Esophagus muscularis mucosa (tissue), 4 donors: ENCODE measurements at regions not wholly inside any gene's neighbourhood (a gene's known extent, or its start where the extent isn't known, plus 50 kb on each side); places are given as distances from the start of the nearest gene placed in this dataset.

Experiments
- DNase-seq: peaks from one replicate; pipeline ENCODE4 v3.0.0-alpha.2; 2017; ENCODE audit errors: extremely low spot score
- H3K27ac ChIP-seq, 4 donors: fragments of 200-600 bp; sonication (generic); replicated peaks in 1 of 4; 1 replicate in 3 of 4; 2 replicates in 1 of 4; pipeline ENCODE4 v1.5.1; 2016 to 2019; ENCODE audit warnings: mild to moderate bottlenecking in 1 of 4
- H3K27me3 ChIP-seq, 4 donors: fragments of 200-600 bp; sonication (generic); one replicate each; pipeline versions ENCODE4 v1.5.1 to v1.6.0; 2016 to 2019
- H3K36me3 ChIP-seq, 4 donors: fragments of 200-600 bp; sonication (generic); one replicate each; pipeline ENCODE4 v1.5.1; 2016 to 2019
- H3K4me1 ChIP-seq, 4 donors: fragments of 200-600 bp; sonication (generic); one replicate each; pipeline ENCODE4 v1.5.1; 2016 to 2019
- H3K4me3 ChIP-seq, 4 donors: fragments of 200-600 bp; sonication (generic); 1 replicate in 2 of 4; 2 replicates in 2 of 4; pipeline ENCODE4 v1.5.1; 2016 to 2019; ENCODE audit warnings: mild to moderate bottlenecking in 4 of 4, moderate library complexity in 1 of 4
- H3K9me3 ChIP-seq, 4 donors: fragments of 200-600 bp; sonication (generic); 1 replicate in 3 of 4; 2 replicates in 1 of 4; pipeline ENCODE4 v1.5.1; 2016 to 2019
- CTCF ChIP-seq, 3 experiments: fragments of 200-600 bp in 2 of 3; fragments of 450-650 bp in 1 of 3; sonication (generic) in 2 of 3; IDR thresholded peaks; one replicate each; pipeline ENCODE4 v1.5.1; 2017 to 2019; ENCODE audit warnings: antibody characterized with exemption in 3 of 3, mild to moderate bottlenecking in 2 of 3, moderate library complexity in 1 of 3
- EP300 ChIP-seq: sonication (generic); formaldehyde crosslinking; IDR thresholded peaks from one replicate; pipeline ENCODE4 v1.6.1; 2017; ENCODE audit warnings: antibody characterized with exemption
- POLR2A ChIP-seq: fragments of 450-650 bp; IDR thresholded peaks from one replicate; pipeline ENCODE4 v1.6.1; 2017; ENCODE audit warnings: antibody characterized with exemption, moderate library complexity, mild to moderate bottlenecking, low read depth
- POLR2AphosphoS5 ChIP-seq, 2 donors: sonication (generic); formaldehyde crosslinking; IDR thresholded peaks; one replicate each; pipeline ENCODE4 v1.6.1; 2017; ENCODE audit warnings: antibody characterized with exemption in 2 of 2
- WGBS: methylation state at CpG from one replicate; pipeline ENCODE4 v1.1.5; 2018; 5-methylcytosine and 5-hydroxymethylcytosine counted together
- intact Hi-C: fragments of 100-400 bp; cut with DNase I; formaldehyde crosslinking; loops from one replicate; pipeline ENCODE4 v1.15.1; 2023

GRCh38 chr4:38577462-38577861 is 86.5 kb upstream of the KLF3 start:
- Histone ChIP-seq H3K9me3 (no peaks in the 10 kb centered on the region), H3K36me3 (no peaks in the 10 kb centered on the region), H3K27ac (no peak overlapping the region), H3K4me1 (peaks cover 5 to 39% (median 37%) of the 10 kb centered on the region in 4 donors), H3K4me3 (no peak overlapping the region), H3K27me3 (no peaks in the 10 kb centered on the region)
- no peak for DNase-seq
- TF ChIP-seq POLR2A, result no peak
- no peak for TF ChIP-seq EP300
- TF ChIP-seq POLR2AphosphoS5 (IDR thresholded peaks at IDR 0.05), result no peak
- TF ChIP-seq CTCF (IDR thresholded peaks at IDR 0.05), result no peak
- intact Hi-C loops, result no loop called here

- no peak for TF ChIP-seq POLR2AphosphoS5 (IDR thresholded peaks at IDR 0.05)
- TF ChIP-seq POLR2A, result no peak
- TF ChIP-seq CTCF (IDR thresholded peaks at IDR 0.05), result no peak
- TF ChIP-seq EP300, result no peak
- H3K4me3 ChIP-seq, result no peak overlapping the region
- no peaks in the 10 kb centered on the region for H3K36me3 ChIP-seq
- H3K27ac ChIP-seq, result peak overlapping the region in 3 of 4 donors; percentile 12 to 44 (median 18)
- no peaks in the 10 kb centered on the region for H3K27me3 ChIP-seq
- WGBS, result 33% methylated on average over 6 of the region's 6 CpGs
- DNase-seq, result no peak
- H3K4me1 ChIP-seq, result peaks cover 0 to 25% (median 21%) of the 10 kb centered on the region in 4 donors
- no peaks in the 10 kb centered on the region for H3K9me3 ChIP-seq
- intact Hi-C loops, result no loop called here
Measured at GRCh38 chr4:38581426-38582106, 82.4 kb upstream of the KLF3 start.

- Histone ChIP-seq H3K4me3 (no peak overlapping the region), H3K4me1 (peaks cover 0 to 25% (median 21%) of the 10 kb centered on the region in 4 donors), H3K36me3 (no peaks in the 10 kb centered on the region), H3K9me3 (no peaks in the 10 kb centered on the region), H3K27me3 (no peaks in the 10 kb centered on the region), H3K27ac (peak overlapping the region in 2 of 4 donors; percentile 12 to 19)
- 53% methylated on average over 1 of the region's 1 CpG for WGBS
- DNase-seq, result no peak
- intact Hi-C loops, result no loop called here
- TF ChIP-seq POLR2A (no peak), POLR2AphosphoS5 (IDR thresholded peaks at IDR 0.05) (peak in 1 of 2 donors; percentile 43)
Measured at GRCh38 chr4:38582445-38582844, 81.6 kb upstream of the KLF3 start.

GRCh38 chr4:38582889-38583470 is 81.0 kb upstream of the KLF3 start:
- no peaks in the 10 kb centered on the region for H3K36me3 ChIP-seq
- no peak for TF ChIP-seq EP300
- no peak for TF ChIP-seq POLR2AphosphoS5 (IDR thresholded peaks at IDR 0.05)
- no peak for TF ChIP-seq POLR2A
- TF ChIP-seq CTCF (IDR thresholded peaks at IDR 0.05), result no peak
- intact Hi-C loops, result no loop called here
- no peak overlapping the region for H3K4me3 ChIP-seq
- peak; percentile 80 for DNase-seq
- peaks cover 0 to 25% (median 21%) of the 10 kb centered on the region in 4 donors for H3K4me1 ChIP-seq
- H3K9me3 ChIP-seq, result no peaks in the 10 kb centered on the region
- no peaks in the 10 kb centered on the region for H3K27me3 ChIP-seq
- WGBS, result 49% methylated on average over 3 of the region's 3 CpGs
- H3K27ac ChIP-seq, result peak overlapping the region in 2 of 4 donors; percentile 19 to 29

GRCh38 chr4:38585871-38586270 is 78.1 kb upstream of the KLF3 start:
- no peak overlapping the region for H3K4me3 ChIP-seq
- 84% methylated on average over 1 of the region's 1 CpG for WGBS
- intact Hi-C loops, result no loop called here
- no peak overlapping the region for H3K27ac ChIP-seq
- H3K9me3 ChIP-seq, result peaks cover 0 to 6% (median under 1%) of the 10 kb centered on the region in 4 donors
- TF ChIP-seq POLR2AphosphoS5 (IDR thresholded peaks at IDR 0.05), result no peak
- no peak for TF ChIP-seq POLR2A
- no peak for TF ChIP-seq CTCF (IDR thresholded peaks at IDR 0.05)
- no peak for TF ChIP-seq EP300
- DNase-seq, result no peak
- H3K36me3 ChIP-seq, result no peaks in the 10 kb centered on the region
- H3K27me3 ChIP-seq, result no peaks in the 10 kb centered on the region
- H3K4me1 ChIP-seq, result peaks cover 0 to 22% (median 18%) of the 10 kb centered on the region in 4 donors
